ENCODE measurements at regions not wholly inside any gene's neighbourhood (a gene's known extent, or its start where the extent isn't known, plus 50 kb on each side); places are given as distances from the start of the nearest gene placed in this dataset.

DNA sequence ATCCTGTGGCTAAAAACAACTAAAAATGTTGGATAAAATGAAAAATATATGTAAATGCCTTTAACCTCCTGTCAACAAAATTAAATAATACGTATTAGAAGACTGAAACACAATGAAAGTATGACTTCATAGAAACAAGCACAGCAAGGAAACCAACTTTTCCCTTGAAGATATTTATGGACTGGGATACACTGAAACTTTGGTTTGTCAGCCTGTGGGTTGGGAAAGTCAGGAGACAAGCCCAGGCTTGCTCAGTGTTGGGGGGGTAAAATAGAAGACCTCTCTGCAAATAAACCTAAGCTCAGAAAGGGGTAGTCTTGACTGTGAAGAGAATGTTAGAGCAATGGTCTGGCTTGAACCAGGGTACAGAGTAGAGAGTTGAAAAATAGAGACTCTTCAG is 454.5 kb downstream of the FBXO15 start:
- intact Hi-C loops (cut with DNase I, micrococcal nuclease) = no loop called here
- Histone ChIP-seq H3K36me3 (ENCODE audit: low read depth) (no peaks in the 10 kb centered on the region), H3K9me3 (no peaks in the 10 kb centered on the region), H3K4me3 (no peak overlapping the region), H3K4me1 (ENCODE audit: low read depth) (no peaks in the 10 kb centered on the region)
- DNase-seq (no peak), ATAC-seq (no peak)
- TF ChIP-seq, protein P1, sequence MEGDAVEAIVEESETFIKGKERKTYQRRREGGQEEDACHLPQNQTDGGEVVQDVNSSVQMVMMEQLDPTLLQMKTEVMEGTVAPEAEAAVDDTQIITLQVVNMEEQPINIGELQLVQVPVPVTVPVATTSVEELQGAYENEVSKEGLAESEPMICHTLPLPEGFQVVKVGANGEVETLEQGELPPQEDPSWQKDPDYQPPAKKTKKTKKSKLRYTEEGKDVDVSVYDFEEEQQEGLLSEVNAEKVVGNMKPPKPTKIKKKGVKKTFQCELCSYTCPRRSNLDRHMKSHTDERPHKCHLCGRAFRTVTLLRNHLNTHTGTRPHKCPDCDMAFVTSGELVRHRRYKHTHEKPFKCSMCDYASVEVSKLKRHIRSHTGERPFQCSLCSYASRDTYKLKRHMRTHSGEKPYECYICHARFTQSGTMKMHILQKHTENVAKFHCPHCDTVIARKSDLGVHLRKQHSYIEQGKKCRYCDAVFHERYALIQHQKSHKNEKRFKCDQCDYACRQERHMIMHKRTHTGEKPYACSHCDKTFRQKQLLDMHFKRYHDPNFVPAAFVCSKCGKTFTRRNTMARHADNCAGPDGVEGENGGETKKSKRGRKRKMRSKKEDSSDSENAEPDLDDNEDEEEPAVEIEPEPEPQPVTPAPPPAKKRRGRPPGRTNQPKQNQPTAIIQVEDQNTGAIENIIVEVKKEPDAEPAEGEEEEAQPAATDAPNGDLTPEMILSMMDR (IDR thresholded peaks at IDR 0.05) = no peak

DNA sequence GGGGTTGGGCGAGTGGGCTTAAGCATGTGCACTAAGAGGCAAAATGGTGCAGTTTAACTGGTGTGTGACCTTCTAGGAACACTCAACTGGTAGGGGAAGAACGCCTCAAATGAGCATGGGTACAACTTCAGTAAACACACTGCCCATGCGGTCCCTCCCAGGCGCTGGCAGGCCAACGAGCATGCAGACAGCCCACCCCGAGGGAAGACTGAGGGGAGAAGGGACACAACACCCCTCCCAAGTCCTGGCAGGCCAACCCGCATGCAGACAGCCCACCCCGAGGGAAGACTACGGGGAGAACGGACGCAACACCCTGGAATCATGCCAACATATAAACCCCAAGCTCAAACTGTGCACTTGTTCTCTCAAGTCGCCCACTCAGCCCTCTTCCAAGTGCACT is 456.0 kb downstream of the FBXO15 start:
- intact Hi-C loops (cut with DNase I, micrococcal nuclease) = no loop called here
- ATAC-seq = no peak
- no peaks in the 10 kb centered on the region for H3K9me3 ChIP-seq
- peak in 1 of 3 donors; percentile 30 for DNase-seq
- TF ChIP-seq, protein P1 (IDR thresholded peaks at IDR 0.05) = no peak
- no peaks in the 10 kb centered on the region for H3K4me1 ChIP-seq (ENCODE audit: low read depth)
- no peaks in the 10 kb centered on the region for H3K36me3 ChIP-seq (ENCODE audit: low read depth)
- no peak overlapping the region for H3K4me3 ChIP-seq

DNA sequence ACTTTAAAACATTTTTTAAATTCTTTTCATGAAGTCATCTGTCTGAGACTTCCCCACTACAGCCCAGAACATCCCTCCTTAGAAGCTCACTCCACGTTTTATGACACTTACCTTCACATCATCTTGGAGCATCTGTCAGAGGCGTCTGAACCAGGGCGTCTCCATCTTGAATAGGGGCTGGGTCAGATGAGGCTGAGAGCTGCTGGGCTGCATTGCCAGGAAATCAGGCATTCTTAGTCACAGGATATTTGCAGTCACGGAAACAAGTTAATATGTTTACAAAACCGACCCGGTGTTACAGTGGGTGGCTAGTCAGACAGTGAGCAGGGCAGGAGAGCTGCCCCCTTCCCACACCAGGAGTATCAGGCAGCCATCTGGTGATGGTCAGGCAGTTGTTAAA is 456.5 kb downstream of the FBXO15 start:
- H3K9me3 ChIP-seq = no peaks in the 10 kb centered on the region
- ATAC-seq = no peak
- intact Hi-C loops (cut with DNase I, micrococcal nuclease) = no loop called here

DNA sequence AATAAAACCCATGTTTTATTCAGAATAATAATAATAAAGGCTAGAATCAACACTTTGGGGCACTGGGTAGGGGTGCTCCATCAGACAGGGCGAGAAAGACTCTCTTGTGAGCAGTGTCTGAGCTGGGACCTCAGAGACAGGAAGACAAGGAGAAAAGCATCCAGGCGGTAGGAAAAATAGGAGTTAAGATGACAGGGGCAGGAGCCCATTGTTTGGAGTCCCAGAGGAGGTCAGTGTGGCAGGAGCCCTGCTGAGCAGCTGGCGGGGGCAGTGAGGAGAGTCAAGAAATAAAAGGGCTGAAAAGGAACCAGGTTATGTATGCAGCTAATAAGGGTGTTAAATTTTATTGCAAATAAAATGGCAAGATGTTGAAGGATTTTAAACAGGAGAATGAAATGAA is 457.4 kb downstream of the FBXO15 start:
- no peak for ATAC-seq
- Histone ChIP-seq H3K4me1 (ENCODE audit: low read depth) (no peaks in the 10 kb centered on the region), H3K4me3 (no peak overlapping the region), H3K36me3 (ENCODE audit: low read depth) (no peaks in the 10 kb centered on the region), H3K9me3 (no peaks in the 10 kb centered on the region)
- no peak for DNase-seq
- TF ChIP-seq, protein P1 (IDR thresholded peaks at IDR 0.05) = no peak
- intact Hi-C loops (cut with DNase I, micrococcal nuclease) = no loop called here

More for the DNA sequence above, 456.5 kb downstream of the FBXO15 start:
- no peak for DNase-seq
- Histone ChIP-seq H3K4me1 (ENCODE audit: low read depth) (no peaks in the 10 kb centered on the region), H3K4me3 (no peak overlapping the region), H3K36me3 (ENCODE audit: low read depth) (no peaks in the 10 kb centered on the region)
- TF ChIP-seq, protein P1 (IDR thresholded peaks at IDR 0.05) = no peak

DNA sequence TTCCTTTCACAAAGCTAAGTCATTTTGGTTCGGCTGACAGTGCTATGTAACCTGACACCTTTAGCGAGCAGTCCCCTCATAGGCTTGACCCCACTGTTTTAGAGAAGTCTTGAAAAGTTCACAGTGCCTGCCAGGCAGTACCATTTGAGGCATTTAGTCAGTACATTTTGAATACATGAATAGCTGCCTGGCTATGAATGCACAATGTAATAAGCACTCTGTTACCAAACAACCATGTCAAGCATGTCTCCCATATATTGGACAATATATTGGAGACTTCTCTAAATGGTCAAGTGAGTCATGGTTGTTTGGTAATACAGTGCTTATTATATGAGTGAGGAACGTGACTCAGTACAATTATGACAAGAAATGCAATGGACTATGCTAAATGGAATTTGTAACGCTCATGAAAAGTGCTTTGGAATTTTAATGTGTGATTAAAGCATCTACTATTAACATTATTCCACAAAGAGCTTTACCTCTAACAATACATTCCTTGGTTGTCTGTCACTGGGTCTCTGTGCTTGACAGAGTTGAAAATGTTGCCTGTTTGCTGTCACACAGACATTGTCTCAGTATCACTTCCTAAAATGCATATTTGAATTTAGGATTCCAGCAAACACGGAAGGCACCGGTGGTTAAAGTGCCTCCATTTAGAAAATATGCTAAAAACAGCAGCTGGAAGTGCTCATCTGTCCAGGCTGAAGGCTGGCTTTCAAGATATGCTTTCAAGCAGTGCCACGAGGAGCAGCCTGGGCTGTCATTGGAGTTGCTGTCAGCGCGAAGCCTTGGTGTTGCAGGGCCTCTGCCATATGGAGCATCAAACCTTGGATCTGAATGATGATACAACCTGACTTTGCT is 458.6 kb downstream of the FBXO15 start:
- Histone ChIP-seq H3K36me3 (ENCODE audit: low read depth) (no peaks in the 10 kb centered on the region), H3K4me3 (no peak overlapping the region), H3K4me1 (ENCODE audit: low read depth) (no peaks in the 10 kb centered on the region), H3K9me3 (no peaks in the 10 kb centered on the region)
- TF ChIP-seq, protein P1 (IDR thresholded peaks at IDR 0.05) = no peak
- ATAC-seq (no peak), DNase-seq (no peak)
- intact Hi-C loops (cut with DNase I, micrococcal nuclease) = no loop called here
